GM18498 (cell line): ENCODE measurements at regions not wholly inside any gene's neighbourhood (a gene's known extent, or its start where the extent isn't known, plus 50 kb on each side); places are given as distances from the start of the nearest gene placed in this dataset.

Source experiments
- ATAC-seq: cut with Tn5 transposase; IDR thresholded peaks from one replicate; pipeline ENCODE4 v1.9.1; 2021; ENCODE audit warnings: mild to moderate bottlenecking, moderate library complexity; ENCODE audit not compliant: unreplicated experiment

- ATAC-seq = no peak
Measured at GRCh38 chr12:85568395-85569103, 267.7 kb downstream of the RASSF9 start.

GRCh38 chr12:85569261-85569660, 266.9 kb downstream of the RASSF9 start:
- ATAC-seq = no peak

- no peak for ATAC-seq
Measured at GRCh38 chr12:85572956-85573355, 263.3 kb downstream of the RASSF9 start.

- ATAC-seq = no peak
Measured at GRCh38 chr12:85573635-85574214, 262.5 kb downstream of the RASSF9 start.

GRCh38 chr12:85574291-85574690, 261.9 kb downstream of the RASSF9 start:
- no peak for ATAC-seq

GRCh38 chr12:85575120-85576096, 260.8 kb downstream of the RASSF9 start:
- peak; percentile 99 for ATAC-seq

- ATAC-seq = no peak
Measured at GRCh38 chr12:85580562-85581168, 255.5 kb downstream of the RASSF9 start.

- ATAC-seq = no peak
Measured at GRCh38 chr12:85587158-85587557, 249.1 kb downstream of the RASSF9 start.

GRCh38 chr12:85588221-85588620, 248.0 kb downstream of the RASSF9 start:
- no peak for ATAC-seq

- ATAC-seq = no peak
Measured at GRCh38 chr12:85600841-85601240, 235.4 kb downstream of the RASSF9 start.

GRCh38 chr12:85603556-85603955, 232.7 kb downstream of the RASSF9 start:
- no peak for ATAC-seq

GRCh38 chr12:85606455-85606854, 229.8 kb downstream of the RASSF9 start:
- no peak for ATAC-seq

GRCh38 chr12:85609778-85610177, 226.4 kb downstream of the RASSF9 start:
- no peak for ATAC-seq

GRCh38 chr12:85610194-85610593, 226.0 kb downstream of the RASSF9 start:
- ATAC-seq = no peak

GRCh38 chr12:85616201-85616600, 220.0 kb downstream of the RASSF9 start:
- ATAC-seq = no peak

GRCh38 chr12:85617307-85618091, 218.7 kb downstream of the RASSF9 start:
- no peak for ATAC-seq

- ATAC-seq = no peak
Measured at GRCh38 chr12:85621041-85621440, 215.2 kb downstream of the RASSF9 start.

- ATAC-seq = no peak
Measured at GRCh38 chr12:85623763-85624162, 212.4 kb downstream of the RASSF9 start.

- no peak for ATAC-seq
Measured at GRCh38 chr12:85625467-85625866, 210.7 kb downstream of the RASSF9 start.

GRCh38 chr12:85626001-85626783, 210.0 kb downstream of the RASSF9 start:
- ATAC-seq = no peak
